HCT116 (cell line): ENCODE measurements at regions not wholly inside any gene's neighbourhood (a gene's known extent, or its start where the extent isn't known, plus 50 kb on each side); places are given as distances from the start of the nearest gene placed in this dataset.

Experiments used
- ATAC-seq: fragments of 200-7000 bp; cut with Tn5 transposase; 2 replicates; pipeline ENCODE4 v1.9.1; 2020; ENCODE audit warnings: mild to moderate bottlenecking, moderate library complexity
- BruUV-seq: library from RNA; stranded (reverse); fragments of 400-500 nt; replicated peaks from 2 replicates; lab custom pipeline; 2021; lab: Mats Ljungman, UMichigan
- CTCF ChIA-PET: fragments of 300-600 bp; sonication (Branson Sonifier 250); formaldehyde crosslinking; loops from one replicate; lab custom pipeline; 2021; ENCODE audit warnings: antibody characterized with exemption; lab: Charles Lee
- POLR2A ChIA-PET: fragments of 300-600, 350-600 bp; sonication (Branson Sonifier 250); formaldehyde crosslinking; loops from one replicate; lab custom pipeline; 2021; ENCODE audit warnings: antibody characterized with exemption; lab: Charles Lee
- RAD21 ChIA-PET, 2 experiments: fragments of 300-600 bp; sonication (Branson Sonifier 250); formaldehyde crosslinking; loops; one replicate each; lab custom pipeline; 2023; ENCODE audit warnings: low total read pairs in 2 of 2; ENCODE audit not compliant: uncharacterized antibody in 2 of 2, unreplicated experiment in 2 of 2, low non-redundant PET in 1 of 2; lab: Charles Lee
- DNase-seq: peaks from one replicate; pipeline ENCODE4 v3.0.0-alpha.2; 2010; ENCODE audit warnings: low read depth, low spot score
- H2AFZ ChIP-seq: fragments of 200-600 bp; shearing (Covaris generic), sonication (generic); 2 replicates; pipeline ENCODE4 v1.6.1; 2017; ENCODE audit warnings: low read depth, mixed run types, mixed read lengths, antibody characterized with exemption, low read length; ENCODE audit not compliant: poor library complexity, severe bottlenecking
- H3K27ac ChIP-seq: 2 replicates; pipeline ENCODE4 v1.5.1; 2012; ENCODE audit warnings: low read depth, low read length
- H3K27me3 ChIP-seq: fragments of 200-600 bp; sonication (generic); 2 replicates; pipeline ENCODE4 v1.6.1; 2016; ENCODE audit warnings: mixed run types, low read length, mixed read lengths; ENCODE audit not compliant: insufficient read depth
- H3K36me3 ChIP-seq, 2 experiments: fragments of 200-500 bp in 1 of 2; fragments of 200-600 bp in 1 of 2; sonication (Bioruptor generic) in 1 of 2; sonication (generic) in 1 of 2; 2 replicates each; pipeline versions ENCODE4 v1.5.1 to v1.6.1; 2014 to 2016; ENCODE audit warnings: low read length in 2 of 2, inconsistent platforms in 1 of 2, mixed read lengths in 1 of 2, mixed run types in 1 of 2; ENCODE audit not compliant: insufficient read depth in 2 of 2, control insufficient read depth in 1 of 2
- H3K4me1 ChIP-seq, 2 experiments: fragments of 200-600 bp in 1 of 2; sonication (generic) in 1 of 2; 2 replicates each; pipeline versions ENCODE4 v1.5.1 to v1.6.1; 2012 to 2017; ENCODE audit warnings: low read length in 2 of 2, inconsistent platforms in 1 of 2, mild to moderate bottlenecking in 1 of 2, mixed read lengths in 1 of 2, mixed run types in 1 of 2, moderate library complexity in 1 of 2; ENCODE audit not compliant: insufficient read depth in 2 of 2, control insufficient read depth in 1 of 2
- H3K4me2 ChIP-seq: fragments of 200-600 bp; sonication (generic); 2 replicates; pipeline ENCODE4 v1.6.1; 2017; ENCODE audit warnings: mixed run types, low read length, mixed read lengths
- H3K4me3 ChIP-seq, 2 experiments: fragments of 200-600 bp in 1 of 2; sonication (generic) in 1 of 2; replicated peaks in 1 of 2; 2 replicates each; pipeline ENCODE4 v1.5.1; 2011 to 2016; ENCODE audit warnings: low read length in 2 of 2, control low read depth in 1 of 2, low read depth in 1 of 2, mild to moderate bottlenecking in 1 of 2, mixed read lengths in 1 of 2, mixed run types in 1 of 2
- H3K79me2 ChIP-seq: fragments of 200-600 bp; sonication (generic); 2 replicates; pipeline ENCODE4 v1.6.1; 2017; ENCODE audit warnings: mild to moderate bottlenecking, mixed run types, low read length, moderate library complexity, mixed read lengths; ENCODE audit not compliant: insufficient read depth
- H3K9ac ChIP-seq: fragments of 200-600 bp; sonication (generic); 2 replicates; pipeline ENCODE4 v1.6.1; 2016; ENCODE audit warnings: low read length, mixed read lengths
- H3K9me2 ChIP-seq: fragments of 200-600 bp; sonication (generic), shearing (Covaris generic); 2 replicates; pipeline ENCODE4 v1.6.1; 2017; ENCODE audit warnings: mixed run types, mild to moderate bottlenecking, moderate library complexity; ENCODE audit not compliant: insufficient read depth
- H3K9me3 ChIP-seq, 2 experiments: fragments of 200-500 bp in 1 of 2; fragments of 200-600 bp in 1 of 2; sonication (Bioruptor generic) in 1 of 2; sonication (generic) in 1 of 2; 2 replicates each; pipeline ENCODE4 v1.6.1; 2014 to 2017; ENCODE audit warnings: low read length in 2 of 2, mixed read lengths in 2 of 2, inconsistent platforms in 1 of 2, low read depth in 1 of 2, mild to moderate bottlenecking in 1 of 2, mixed run types in 1 of 2, moderate library complexity in 1 of 2; ENCODE audit not compliant: control insufficient read depth in 1 of 2, insufficient read depth in 1 of 2
- H4K20me1 ChIP-seq: fragments of 200-600 bp; sonication (generic), shearing (Covaris generic); 2 replicates; pipeline ENCODE4 v1.6.1; 2017; ENCODE audit warnings: mixed run types, mild to moderate bottlenecking, moderate library complexity; ENCODE audit not compliant: insufficient read depth
- CBX3 ChIP-seq: IDR thresholded peaks from 2 replicates; pipeline ENCODE4 v1.6.1; 2012; ENCODE audit warnings: low read depth
- CEBPB ChIP-seq: IDR thresholded peaks from 2 replicates; pipeline ENCODE4 v1.6.1; 2012; ENCODE audit warnings: low read depth
- ELF1 ChIP-seq: IDR thresholded peaks from 2 replicates; pipeline ENCODE4 v1.6.1; 2012; ENCODE audit warnings: low read depth, borderline replicate concordance
- EZH2 ChIP-seq: fragments of 200-600 bp; sonication (generic); IDR thresholded peaks from 2 replicates; pipeline ENCODE4 v1.6.1; 2017; ENCODE audit warnings: antibody characterized with exemption, mixed run types
- EZH2phosphoT487 ChIP-seq: fragments of 200-600 bp; IDR thresholded peaks from 2 replicates; pipeline ENCODE4 v1.6.1; 2018; ENCODE audit warnings: antibody characterized with exemption, borderline replicate concordance
- FOSL1 ChIP-seq: IDR thresholded peaks from 2 replicates; pipeline ENCODE4 v1.6.1; 2012; ENCODE audit warnings: low read depth
- JUND ChIP-seq: IDR thresholded peaks from 2 replicates; pipeline ENCODE4 v1.6.1; 2012
- MAX ChIP-seq: IDR thresholded peaks from 2 replicates; pipeline ENCODE4 v1.6.1; 2012
- POLR2A ChIP-seq: IDR thresholded peaks from 2 replicates; pipeline ENCODE4 v1.7.0; 2011; ENCODE audit warnings: borderline replicate concordance; ENCODE audit not compliant: insufficient read depth, insufficient read length; ENCODE audit errors: extremely low read depth
- RAD21 ChIP-seq: IDR thresholded peaks from 2 replicates; pipeline ENCODE4 v1.6.1; 2012; ENCODE audit warnings: low read depth, mild to moderate bottlenecking
- SP1 ChIP-seq: IDR thresholded peaks from 2 replicates; pipeline ENCODE4 v1.6.1; 2012; ENCODE audit warnings: low read depth
- YY1 ChIP-seq: IDR thresholded peaks from 2 replicates; pipeline ENCODE4 v1.6.1; 2011; ENCODE audit warnings: low read length, low read depth, moderate library complexity, mild to moderate bottlenecking; ENCODE audit not compliant: insufficient replicate concordance; ENCODE audit errors: extremely low read depth
- ZFX ChIP-seq: fragments of 450-650 bp; IDR thresholded peaks from 2 replicates; pipeline ENCODE4 v1.6.1; 2017
- ZNF274 ChIP-seq: fragments of 200-500 bp; sonication (Bioruptor generic); IDR thresholded peaks from 2 replicates; pipeline ENCODE4 v1.6.1; 2014; ENCODE audit warnings: mild to moderate bottlenecking, low read depth, low read length, inconsistent platforms
- intact Hi-C: fragments of 100-400 bp; cut with micrococcal nuclease; formaldehyde crosslinking; loops from 2 replicates; pipeline ENCODE4 v1.10.0; 2022
- TF ChIP-seq, protein P1 (sequence below): IDR thresholded peaks from 2 replicates; pipeline ENCODE4 v1.6.1; 2012
- TF ChIP-seq, protein P2 (sequence below), 3 experiments: fragments of 200-600 bp in 1 of 3; sonication (generic) in 1 of 3; IDR thresholded peaks in 2 of 3; conservative IDR thresholded peaks in 1 of 3; 2 replicates each; pipeline ENCODE4 v1.5.1; 2012 to 2017; ENCODE audit warnings: low read depth in 2 of 3, low read length in 2 of 3, antibody characterized with exemption in 1 of 3, borderline replicate concordance in 1 of 3, control low read depth in 1 of 3, mild to moderate bottlenecking in 1 of 3, mixed read lengths in 1 of 3, mixed run types in 1 of 3, moderate library complexity in 1 of 3; ENCODE audit not compliant: insufficient read depth in 1 of 3

DNA sequence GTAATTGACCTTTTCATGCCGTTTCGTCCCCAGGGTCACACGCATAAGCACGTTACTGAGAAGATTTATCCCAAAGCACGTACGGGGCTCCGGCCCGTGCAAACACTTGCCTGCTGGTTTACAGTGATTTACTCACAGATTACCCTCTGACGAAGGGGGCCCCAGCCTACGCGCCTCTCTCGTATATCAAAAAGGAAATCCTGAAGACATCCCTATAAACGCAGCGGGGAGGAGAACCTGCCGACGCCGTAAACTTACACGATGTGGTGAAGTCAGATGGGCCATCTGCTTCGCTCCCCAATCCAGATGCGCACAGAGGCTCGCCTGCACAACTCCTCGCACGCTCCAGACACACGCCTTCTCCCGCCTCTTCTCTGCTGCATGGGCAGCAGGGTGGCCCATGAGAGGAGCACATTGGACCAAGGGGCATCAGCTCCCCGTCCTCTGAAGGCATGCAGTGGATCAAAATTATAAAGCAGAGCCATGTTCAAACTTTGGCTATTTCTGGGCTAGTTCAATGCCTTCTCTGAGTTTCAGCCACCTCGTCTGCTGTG is 123.6 kb downstream of the MN1 start:
- H3K36me3 ChIP-seq = no peaks in the 10 kb centered on the region
- DNase-seq (no peak), ATAC-seq (no peak)
- no peaks in the 10 kb centered on the region for H4K20me1 ChIP-seq
- H2AFZ ChIP-seq = no peak overlapping the region
- no peaks in the 10 kb centered on the region for H3K27me3 ChIP-seq
- ChIA-PET RAD21 (no interaction called here), CTCF (no interaction called here), POLR2A (no interaction called here)
- H3K4me1 ChIP-seq = peaks cover 0 to 6% of the 10 kb centered on the region in 2 experiments; a peak in 1 of 4 replicates
- intact Hi-C loops = no loop called here
- no peak overlapping the region for H3K4me3 ChIP-seq
- no TSS peak for BruUV-seq
- no peaks in the 10 kb centered on the region for H3K79me2 ChIP-seq
- TF ChIP-seq POLR2A = no peak
- TF ChIP-seq YY1 = no peak
- no peak for TF ChIP-seq RAD21
- no peak for TF ChIP-seq MAX
- no peak for TF ChIP-seq SP1
- no peak for TF ChIP-seq FOSL1
- TF ChIP-seq CEBPB = no peak
- no peak for TF ChIP-seq EZH2
- TF ChIP-seq CBX3 = no peak
- no peak for TF ChIP-seq ZFX
- TF ChIP-seq EZH2phosphoT487 = no peak
- TF ChIP-seq ELF1 = no peak
- no peak for TF ChIP-seq ZNF274
- TF ChIP-seq JUND = no peak
- TF ChIP-seq, protein P1, sequence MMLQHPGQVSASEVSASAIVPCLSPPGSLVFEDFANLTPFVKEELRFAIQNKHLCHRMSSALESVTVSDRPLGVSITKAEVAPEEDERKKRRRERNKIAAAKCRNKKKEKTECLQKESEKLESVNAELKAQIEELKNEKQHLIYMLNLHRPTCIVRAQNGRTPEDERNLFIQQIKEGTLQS = no peak
- TF ChIP-seq, protein P2, sequence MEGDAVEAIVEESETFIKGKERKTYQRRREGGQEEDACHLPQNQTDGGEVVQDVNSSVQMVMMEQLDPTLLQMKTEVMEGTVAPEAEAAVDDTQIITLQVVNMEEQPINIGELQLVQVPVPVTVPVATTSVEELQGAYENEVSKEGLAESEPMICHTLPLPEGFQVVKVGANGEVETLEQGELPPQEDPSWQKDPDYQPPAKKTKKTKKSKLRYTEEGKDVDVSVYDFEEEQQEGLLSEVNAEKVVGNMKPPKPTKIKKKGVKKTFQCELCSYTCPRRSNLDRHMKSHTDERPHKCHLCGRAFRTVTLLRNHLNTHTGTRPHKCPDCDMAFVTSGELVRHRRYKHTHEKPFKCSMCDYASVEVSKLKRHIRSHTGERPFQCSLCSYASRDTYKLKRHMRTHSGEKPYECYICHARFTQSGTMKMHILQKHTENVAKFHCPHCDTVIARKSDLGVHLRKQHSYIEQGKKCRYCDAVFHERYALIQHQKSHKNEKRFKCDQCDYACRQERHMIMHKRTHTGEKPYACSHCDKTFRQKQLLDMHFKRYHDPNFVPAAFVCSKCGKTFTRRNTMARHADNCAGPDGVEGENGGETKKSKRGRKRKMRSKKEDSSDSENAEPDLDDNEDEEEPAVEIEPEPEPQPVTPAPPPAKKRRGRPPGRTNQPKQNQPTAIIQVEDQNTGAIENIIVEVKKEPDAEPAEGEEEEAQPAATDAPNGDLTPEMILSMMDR (IDR thresholded peaks at IDR 0.05 in 2 of 3, conservative IDR thresholded peaks at IDR 0.05 in 1 of 3; ENCODE audit: borderline replicate concordance in 1 of 3, insufficient read depth in 1 of 3, low read depth in 2 of 3, low read length in 2 of 3) = no peak
- no peak overlapping the region for H3K4me2 ChIP-seq
- no peak overlapping the region for H3K27ac ChIP-seq
- H3K9me2 ChIP-seq = no peaks in the 10 kb centered on the region
- no peaks in the 10 kb centered on the region for H3K9me3 ChIP-seq
- no peak overlapping the region for H3K9ac ChIP-seq
